MCF 10A (cell line): ENCODE measurements at regions not wholly inside any gene's neighbourhood (a gene's known extent, or its start where the extent isn't known, plus 50 kb on each side); places are given as distances from the start of the nearest gene placed in this dataset.

Experiments
- BruUV-seq: library from RNA; stranded (reverse); fragments of 400-500 nt; replicated peaks from 2 replicates; lab custom pipeline; 2021; lab: Mats Ljungman, UMichigan
- CTCF ChIA-PET: fragments of 300-600 bp; sonication (Branson Sonifier 250); formaldehyde crosslinking; extraction: SDS; loops from one replicate; lab custom pipeline; 2021; ENCODE audit warnings: antibody characterized with exemption, inconsistent platforms; lab: Yijun Ruan, JAX
- POLR2A ChIA-PET: fragments of 300-600, 350-650 bp; sonication (Branson Sonifier 250); formaldehyde crosslinking; extraction: SDS; loops from one replicate; lab custom pipeline; 2020; ENCODE audit warnings: antibody characterized with exemption, inconsistent platforms; lab: Yijun Ruan, JAX
- DNase-seq: peaks from one replicate; pipeline ENCODE4 v3.0.0-alpha.2; 2018; ENCODE audit not compliant: unreplicated experiment
- H3K27ac Mint-ChIP-seq: one replicate; pipeline ENCODE4 v1.8.0; 2022; ENCODE audit warnings: mild to moderate bottlenecking, low read depth, mixed read lengths; ENCODE audit not compliant: unreplicated experiment
- H3K27me3 Mint-ChIP-seq: one replicate; pipeline ENCODE4 v1.8.0; 2022; ENCODE audit warnings: mixed read lengths; ENCODE audit not compliant: insufficient read depth, unreplicated experiment
- H3K36me3 Mint-ChIP-seq: one replicate; pipeline ENCODE4 v1.8.0; 2022; ENCODE audit warnings: mild to moderate bottlenecking, moderate library complexity, mixed read lengths; ENCODE audit not compliant: insufficient read depth, unreplicated experiment
- H3K4me1 Mint-ChIP-seq: one replicate; pipeline ENCODE4 v1.8.0; 2022; ENCODE audit warnings: mixed read lengths; ENCODE audit not compliant: insufficient read depth, unreplicated experiment
- H3K4me3 Mint-ChIP-seq: one replicate; pipeline ENCODE4 v1.8.0; 2022; ENCODE audit warnings: mild to moderate bottlenecking, moderate library complexity, mixed read lengths; ENCODE audit not compliant: unreplicated experiment
- H3K9me3 Mint-ChIP-seq: one replicate; pipeline ENCODE4 v1.8.0; 2022; ENCODE audit warnings: mixed read lengths; ENCODE audit not compliant: unreplicated experiment
- CTCF ChIP-seq: fragments of 200-600 bp; IDR thresholded peaks from one replicate; pipeline ENCODE4 v1.8.0; 2022; ENCODE audit warnings: antibody characterized with exemption, mild to moderate bottlenecking; ENCODE audit not compliant: unreplicated experiment
- intact Hi-C: fragments of 100-400 bp; cut with micrococcal nuclease; formaldehyde crosslinking; loops from 2 replicates; pipeline ENCODE4 v1.14.1; 2022

GRCh38 chr10:43986374-43986773, 337.7 kb upstream of the ZNF32 start:
- BruUV-seq: no TSS peak
- no peaks in the 10 kb centered on the region for H3K4me1 Mint-ChIP-seq
- H3K4me3 Mint-ChIP-seq: no peak overlapping the region
- no peak for DNase-seq
- CTCF ChIA-PET: no interaction called here
- intact Hi-C loops: no loop called here
- peaks cover 36% of the 10 kb centered on the region for H3K27me3 Mint-ChIP-seq
- POLR2A ChIA-PET: no interaction called here
- TF ChIP-seq CTCF: no peak
- H3K27ac Mint-ChIP-seq: no peak overlapping the region
- H3K9me3 Mint-ChIP-seq: peaks cover 1% of the 10 kb centered on the region
- no peaks in the 10 kb centered on the region for H3K36me3 Mint-ChIP-seq

DNA sequence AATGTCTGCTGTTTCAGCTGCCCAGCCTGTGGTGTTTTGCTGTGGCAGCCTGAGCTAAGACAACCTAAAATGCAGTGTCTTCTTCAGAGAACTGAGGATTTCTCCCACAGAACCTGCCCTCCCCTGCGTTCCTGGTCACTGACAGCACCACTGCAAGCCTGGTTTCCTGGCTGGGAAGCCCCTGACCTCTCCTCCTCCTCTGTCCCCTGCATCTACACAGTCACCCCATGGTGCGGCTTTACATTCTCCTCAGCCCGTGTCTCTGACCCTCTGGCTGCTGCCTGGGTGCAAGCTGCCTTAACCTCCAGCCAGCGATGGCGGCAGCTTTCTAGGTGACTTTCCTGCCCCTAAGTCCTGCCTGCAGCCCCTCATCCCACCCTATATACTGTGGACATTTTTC, 337.3 kb upstream of the ZNF32 start:
- no peak overlapping the region for H3K27ac Mint-ChIP-seq
- no peak for TF ChIP-seq CTCF
- POLR2A ChIA-PET: no interaction called here

DNA sequence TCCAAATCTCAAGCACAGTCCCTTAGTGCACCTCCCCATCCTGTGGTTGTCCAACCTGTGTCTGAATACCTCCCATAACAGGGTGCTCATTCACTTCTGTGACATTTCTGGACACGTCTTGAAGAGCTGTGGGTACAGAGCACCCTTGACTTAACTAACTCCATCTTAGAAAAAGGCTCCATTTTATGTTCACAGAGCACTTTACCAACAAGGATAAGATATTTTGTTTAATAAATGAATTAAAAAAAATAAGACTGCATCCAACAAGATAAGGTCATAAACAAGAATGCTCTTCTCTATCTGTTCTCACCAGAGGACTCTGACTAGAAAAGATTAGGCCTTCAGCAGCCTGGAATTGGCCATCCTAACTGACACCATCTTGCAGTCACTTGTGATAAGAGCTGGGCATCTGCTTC, 335.2 kb upstream of the ZNF32 start:
- Mint-ChIP-seq H3K9me3 (no peaks in the 10 kb centered on the region), H3K4me3 (no peak overlapping the region), H3K4me1 (no peaks in the 10 kb centered on the region), H3K36me3 (no peaks in the 10 kb centered on the region), H3K27me3 (peaks cover 11% of the 10 kb centered on the region), H3K27ac (no peak overlapping the region)
- intact Hi-C loops: no loop called here
- TF ChIP-seq CTCF: no peak
- DNase-seq: no peak
- ChIA-PET POLR2A (no interaction called here), CTCF (interaction anchor here (0.6 kb wide), 1 partner anchor 51 kb away, joined by 3 read pairs; no protein-coding TSS in a partner anchor)
- no TSS peak for BruUV-seq

More for the DNA sequence above, 337.3 kb upstream of the ZNF32 start:
- BruUV-seq: no TSS peak
- no peaks in the 10 kb centered on the region for H3K36me3 Mint-ChIP-seq
- H3K4me3 Mint-ChIP-seq: no peak overlapping the region
- no peaks in the 10 kb centered on the region for H3K4me1 Mint-ChIP-seq
- H3K9me3 Mint-ChIP-seq: no peaks in the 10 kb centered on the region
- intact Hi-C loops: no loop called here
- H3K27me3 Mint-ChIP-seq: peaks cover 32% of the 10 kb centered on the region
- CTCF ChIA-PET: no interaction called here
- DNase-seq: no peak

DNA sequence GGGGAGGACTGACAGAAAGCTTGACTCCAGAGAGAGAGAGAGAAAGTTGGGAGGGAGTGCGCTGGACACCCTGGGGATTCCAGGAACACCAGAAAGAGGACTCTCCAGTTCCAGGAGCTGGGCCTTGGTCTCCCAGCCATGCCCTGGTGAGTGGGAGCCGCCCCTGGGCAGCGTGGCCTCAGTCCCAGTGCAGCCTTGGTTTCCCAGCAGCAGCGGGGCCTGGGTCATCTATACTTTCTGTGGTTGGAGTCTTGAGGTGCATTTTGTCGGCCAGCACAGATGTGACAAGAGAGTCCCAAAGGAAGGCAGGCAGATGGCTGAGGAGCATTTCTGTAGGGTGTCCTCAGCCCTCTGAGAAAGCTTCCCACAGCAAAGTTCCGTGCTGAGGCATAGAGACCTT, 334.7 kb upstream of the ZNF32 start:
- no peaks in the 10 kb centered on the region for H3K9me3 Mint-ChIP-seq
- peaks cover 6% of the 10 kb centered on the region for H3K27me3 Mint-ChIP-seq
- no peak overlapping the region for H3K4me3 Mint-ChIP-seq
- no peaks in the 10 kb centered on the region for H3K4me1 Mint-ChIP-seq
- CTCF ChIA-PET: interaction anchor here (0.6 kb wide), 1 partner anchor 51 kb away, joined by 3 read pairs; no protein-coding TSS in a partner anchor
- POLR2A ChIA-PET: no interaction called here
- BruUV-seq: no TSS peak
- no peak for DNase-seq
- H3K27ac Mint-ChIP-seq: no peak overlapping the region
- no peaks in the 10 kb centered on the region for H3K36me3 Mint-ChIP-seq
- no peak for TF ChIP-seq CTCF
- intact Hi-C loops: no loop called here
